CD4-positive, alpha-beta T cell treated with Interleukin-4 for 1 hour (primary cell): ENCODE measurements at regions not wholly inside any gene's neighbourhood (a gene's known extent, or its start where the extent isn't known, plus 50 kb on each side); places are given as distances from the start of the nearest gene placed in this dataset.
"Not testable (repeated sequence)": the region's sequence is repeated elsewhere in the genome, so short reads cannot be mapped to it uniquely, and the experiment has no call there.

Experiments used
- DNase-seq, 2 donors: peaks; one replicate each; pipeline ENCODE4 v3.0.0-alpha.2; 2020 to 2022

DNA sequence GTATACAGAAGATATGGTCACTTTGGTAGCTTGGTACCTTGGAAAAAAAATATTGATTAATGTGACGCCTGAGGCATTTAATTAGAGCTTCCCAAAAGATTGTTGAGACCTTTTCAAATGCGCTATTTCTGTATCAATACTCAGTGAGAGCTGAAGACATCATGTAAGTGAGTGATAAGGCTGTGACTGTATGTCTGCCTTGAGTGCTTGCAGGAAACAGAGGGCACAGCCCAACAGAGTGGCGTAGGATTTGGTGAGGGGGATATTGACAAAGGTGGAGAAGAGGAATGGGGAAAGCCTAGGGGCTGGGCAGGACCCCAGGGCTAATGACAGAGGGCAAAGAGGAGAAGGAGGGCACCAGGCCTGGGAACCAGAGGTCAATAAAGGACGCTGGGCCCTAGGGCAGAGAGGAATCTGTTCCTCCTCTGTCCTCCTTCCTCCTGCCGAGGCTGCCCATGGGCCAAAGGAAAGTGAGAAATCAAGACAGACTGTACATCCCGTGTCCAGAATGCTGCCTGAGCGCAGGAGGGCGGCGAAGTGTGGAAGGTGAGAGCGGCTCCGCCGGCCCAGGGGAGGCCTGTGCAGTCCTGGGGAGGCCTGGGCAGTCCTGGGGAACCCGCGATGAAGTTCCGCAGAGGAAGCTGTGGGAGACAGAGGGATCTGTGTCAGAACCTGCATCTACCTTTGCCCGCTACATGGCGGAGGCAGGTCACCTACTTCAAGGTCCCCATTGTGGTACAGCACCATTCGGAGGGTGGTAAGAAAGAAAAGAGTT, 228.6 kb upstream of the PIEZO2 start:
- no peak for DNase-seq

DNA sequence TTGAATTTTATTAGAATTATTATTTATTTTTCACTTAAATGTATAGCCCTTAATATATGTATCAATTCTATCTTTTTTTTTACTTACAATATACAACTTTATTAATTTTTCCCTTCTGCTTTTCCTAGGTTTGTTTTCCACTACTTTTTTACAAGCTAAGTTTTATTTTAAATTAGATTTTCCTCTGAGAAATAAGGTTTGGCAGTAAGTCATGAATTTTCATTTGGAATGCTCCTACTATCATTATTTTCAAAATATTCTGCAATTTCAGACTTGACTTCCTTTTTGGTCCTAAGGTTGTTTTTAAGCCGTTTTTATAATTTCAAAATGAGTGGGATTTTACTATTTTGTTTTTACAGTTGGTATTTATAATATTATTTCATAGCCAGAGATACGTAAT, 222.8 kb upstream of the PIEZO2 start:
- no peak for DNase-seq

DNA sequence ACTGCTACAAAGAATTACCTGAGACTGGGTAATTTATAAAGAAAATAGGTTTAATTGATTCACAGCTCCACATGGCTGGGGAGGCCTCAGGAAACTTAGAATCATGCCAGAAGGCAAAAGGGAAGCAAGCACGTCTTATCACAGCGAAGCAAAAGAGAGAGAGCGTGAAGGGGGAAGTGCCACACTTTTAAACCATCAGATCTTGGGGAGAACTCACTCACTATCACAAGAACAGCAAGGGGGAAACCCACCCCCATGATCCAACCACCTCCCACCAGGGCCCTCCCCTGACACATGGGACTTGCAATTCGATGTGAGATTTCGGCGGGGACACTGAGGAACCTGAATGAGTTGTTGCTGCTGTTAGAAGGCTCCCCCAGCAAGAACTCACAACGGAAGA, 220.2 kb upstream of the PIEZO2 start:
- DNase-seq = no peak

DNA sequence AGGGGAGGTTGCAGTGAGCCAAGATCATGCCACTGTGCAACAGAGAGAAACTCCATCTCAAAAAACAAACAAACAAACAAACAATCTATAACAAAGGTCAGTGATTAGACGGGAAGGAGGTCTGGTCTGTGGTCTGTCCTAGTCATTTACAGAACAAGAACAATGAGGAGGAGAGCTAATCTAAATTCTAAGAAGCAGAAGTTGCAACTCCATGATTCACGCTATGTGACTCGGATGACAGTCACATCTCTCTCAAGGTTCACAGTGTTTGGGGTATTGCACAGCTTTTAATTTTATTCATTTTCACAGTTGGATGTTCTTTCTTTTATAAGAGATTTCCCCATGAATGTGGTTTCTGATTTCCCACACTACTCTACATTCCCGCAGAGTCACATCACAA, 218.7 kb upstream of the PIEZO2 start:
- DNase-seq = no peak

DNA sequence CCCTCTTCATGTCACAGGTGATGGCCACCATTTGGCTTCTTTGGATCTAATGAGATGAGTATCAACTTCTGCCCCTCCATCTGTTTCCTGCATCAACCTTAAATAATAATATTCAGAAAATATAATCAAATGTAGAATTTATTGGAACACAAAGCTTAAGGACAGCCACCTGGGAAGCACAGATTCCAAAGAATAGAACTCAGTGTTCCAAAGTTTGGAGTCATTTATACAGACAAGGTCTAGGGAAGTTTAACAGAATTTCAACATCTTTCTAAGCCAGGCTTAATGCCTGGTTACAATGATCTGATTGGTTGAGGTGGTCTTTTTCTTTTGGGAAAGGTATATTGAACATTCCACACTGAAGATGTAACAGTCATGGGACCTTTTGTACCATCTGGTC, 218.0 kb upstream of the PIEZO2 start:
- no peak for DNase-seq

DNA sequence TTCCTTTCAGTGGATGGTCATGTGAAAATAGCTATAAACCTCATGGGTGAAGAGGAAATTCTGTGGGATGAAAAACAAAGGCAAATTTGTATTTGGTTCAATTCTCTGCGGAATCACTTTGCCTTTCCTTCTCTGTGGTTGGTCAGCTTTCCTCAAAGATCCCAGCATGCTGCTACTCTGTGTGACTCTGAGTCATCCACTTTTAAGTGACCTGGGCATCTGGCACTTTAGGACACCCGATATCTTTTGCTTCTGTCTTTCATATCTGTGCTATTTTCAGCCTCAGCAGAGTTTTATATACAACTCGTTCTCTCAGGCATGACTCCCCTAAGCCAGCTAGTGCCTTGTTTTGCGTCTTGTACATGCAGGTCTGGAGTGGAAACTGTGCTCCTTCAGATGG, 217.0 kb upstream of the PIEZO2 start:
- DNase-seq = no peak

DNA sequence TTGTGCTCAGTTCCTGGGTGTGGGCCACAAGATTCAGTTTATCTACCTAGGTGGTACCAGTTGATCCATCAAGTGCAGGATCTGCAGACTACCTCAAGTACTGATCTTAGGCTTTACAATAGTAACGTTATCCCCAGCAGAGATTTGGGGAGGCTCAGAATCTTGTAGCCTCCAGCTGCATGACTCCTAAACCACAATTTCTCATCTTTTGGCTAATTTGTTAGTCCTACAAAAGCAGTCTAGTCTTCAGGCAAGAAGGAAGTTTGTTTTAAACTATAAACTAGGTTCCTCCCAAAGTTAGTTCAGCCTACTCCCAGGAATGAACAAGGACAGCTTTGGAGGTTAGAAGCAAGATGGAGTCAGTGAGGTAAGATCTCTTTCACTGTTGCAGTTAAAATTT, 213.5 kb upstream of the PIEZO2 start:
- DNase-seq = no peak

DNA sequence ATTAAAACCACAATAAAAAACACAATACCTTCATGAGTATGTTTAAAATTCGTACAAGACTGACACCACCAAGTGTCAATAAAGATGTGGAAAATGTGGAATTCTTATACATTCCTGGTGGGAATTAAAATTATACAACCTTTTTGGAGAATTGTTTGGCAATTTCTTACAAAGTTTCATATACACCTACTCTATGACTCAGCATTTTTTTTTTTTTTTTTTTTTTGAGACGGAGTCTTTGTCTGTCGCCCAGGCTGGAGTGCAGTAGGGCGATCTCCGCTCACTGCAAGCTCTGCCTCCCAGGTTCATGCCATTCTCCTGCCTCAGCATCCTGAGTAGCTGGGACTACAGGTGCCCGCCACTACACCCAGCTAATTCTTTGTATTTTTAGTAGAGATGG, 212.5 kb upstream of the PIEZO2 start:
- not testable (repeated sequence) for DNase-seq

DNA sequence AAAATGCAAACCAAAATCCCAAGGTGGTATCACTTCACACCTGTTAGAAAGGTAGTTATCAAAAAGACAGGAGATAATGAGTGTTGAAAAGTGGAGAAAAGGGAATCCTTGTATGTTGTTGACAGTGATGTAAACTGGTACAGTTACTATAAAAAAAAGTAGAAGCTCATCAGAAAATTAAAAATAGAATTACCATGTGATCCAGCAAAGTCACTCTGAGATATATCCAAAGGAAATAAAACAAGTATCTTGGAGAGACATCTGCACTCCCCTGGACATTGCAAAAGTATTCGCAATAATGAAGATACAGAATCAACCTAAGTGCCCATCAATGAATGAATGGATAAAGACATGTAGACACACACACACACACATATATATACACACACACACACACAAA, 208.3 kb upstream of the PIEZO2 start:
- no peak for DNase-seq

DNA sequence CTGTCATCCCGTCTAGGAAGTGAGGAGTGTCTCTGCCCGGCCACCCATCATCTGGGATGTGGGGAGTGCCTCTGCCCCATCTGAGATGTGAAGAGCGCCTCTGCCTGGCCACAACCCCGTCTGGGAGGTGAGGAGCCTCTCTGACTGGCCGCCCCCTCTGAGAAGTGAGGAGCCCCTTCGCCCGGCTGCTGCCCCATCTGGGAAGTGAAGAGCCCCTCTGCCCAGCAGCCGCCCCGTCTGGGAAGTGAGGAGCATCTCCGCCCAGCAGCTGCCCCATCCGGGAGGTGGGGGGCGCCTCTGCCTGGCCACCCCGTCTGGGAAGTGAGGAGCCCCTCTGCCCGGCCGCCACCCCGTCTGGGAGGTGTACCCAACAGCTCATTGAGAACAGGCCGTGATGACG, 195.2 kb upstream of the PIEZO2 start:
- not testable (repeated sequence) for DNase-seq

DNA sequence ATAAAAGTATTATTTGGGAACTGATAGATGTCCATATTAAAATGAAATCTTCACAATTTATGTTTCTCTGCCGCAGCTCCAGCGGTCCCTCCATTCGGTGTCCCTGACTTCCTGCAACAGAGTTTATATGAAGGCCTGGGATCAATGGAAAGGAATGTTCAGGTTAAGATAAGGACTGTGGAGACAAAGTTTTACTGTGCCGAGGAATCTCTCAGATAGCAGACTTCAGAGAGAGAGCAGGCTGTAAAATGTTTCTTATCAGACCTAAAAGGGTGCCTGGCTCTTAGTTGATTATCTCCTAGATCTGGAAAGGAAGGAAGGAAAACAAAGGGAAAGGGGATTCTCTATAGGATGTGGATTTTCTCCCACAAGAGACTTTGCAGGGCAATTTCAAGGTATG, 193.7 kb upstream of the PIEZO2 start:
- no peak for DNase-seq

DNA sequence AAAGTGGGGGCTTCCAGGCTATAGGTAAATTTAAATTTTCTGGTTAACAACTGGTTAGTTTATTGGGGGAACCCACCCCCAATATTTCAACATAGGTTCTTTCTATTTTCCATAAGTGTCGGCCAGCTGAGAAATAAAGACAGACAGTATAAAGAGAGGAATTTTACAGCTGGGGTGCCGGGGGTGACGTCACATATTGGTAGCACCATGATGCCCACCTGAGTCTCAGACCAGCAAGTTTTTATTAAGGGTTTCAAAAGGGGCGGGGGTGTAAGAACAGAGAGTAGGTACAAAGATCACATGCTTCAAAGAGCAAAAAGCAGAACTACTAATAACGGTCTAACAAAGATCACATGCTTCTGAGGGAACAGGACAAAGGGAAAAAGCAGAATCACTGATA, 192.7 kb upstream of the PIEZO2 start:
- not testable (repeated sequence) for DNase-seq

DNA sequence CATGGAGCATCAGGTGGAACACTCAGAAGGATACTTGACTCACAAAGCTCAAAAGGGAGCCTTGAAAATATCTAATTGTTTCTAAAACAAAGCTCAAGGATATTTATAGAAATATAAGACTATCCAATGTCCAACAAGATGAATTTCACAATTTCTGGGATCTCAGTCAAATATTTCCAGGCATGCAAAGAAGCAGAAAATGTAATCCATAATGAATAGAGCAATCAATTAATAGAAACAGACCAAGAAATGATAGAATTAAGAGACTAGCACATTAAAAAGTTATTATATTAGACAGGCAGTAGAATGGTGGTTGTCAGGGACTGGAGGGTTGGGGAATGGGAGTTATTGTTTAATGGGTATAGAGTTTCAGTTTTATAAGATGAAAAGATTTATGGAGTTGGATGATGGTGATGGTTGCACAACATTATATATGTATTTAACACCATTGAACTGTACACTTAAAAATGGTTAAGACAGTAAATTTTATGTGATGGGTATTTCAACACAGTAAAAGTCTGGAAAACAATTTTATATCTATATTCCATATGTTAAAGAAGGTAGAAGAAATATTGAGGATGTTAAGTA, 189.9 kb upstream of the PIEZO2 start:
- DNase-seq = no peak

DNA sequence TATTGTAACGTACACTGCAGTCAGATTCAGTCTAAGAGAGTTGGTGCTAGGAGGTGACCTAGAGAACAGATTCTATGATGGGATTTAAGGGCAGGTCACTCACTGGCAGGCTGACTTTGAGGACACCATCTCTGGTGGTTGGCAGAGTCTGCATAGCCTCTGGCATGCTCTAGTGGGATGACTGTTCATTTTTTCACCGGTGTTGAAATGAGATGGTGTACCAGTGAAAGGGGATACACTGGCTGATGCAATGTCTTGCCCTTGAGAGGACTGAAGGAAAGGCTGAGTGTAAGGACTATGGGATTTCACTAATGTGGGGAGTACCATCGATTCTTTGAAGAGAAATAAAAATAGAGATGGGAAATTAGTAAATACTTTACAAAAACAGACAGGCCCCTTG, 186.9 kb upstream of the PIEZO2 start:
- DNase-seq = no peak

DNA sequence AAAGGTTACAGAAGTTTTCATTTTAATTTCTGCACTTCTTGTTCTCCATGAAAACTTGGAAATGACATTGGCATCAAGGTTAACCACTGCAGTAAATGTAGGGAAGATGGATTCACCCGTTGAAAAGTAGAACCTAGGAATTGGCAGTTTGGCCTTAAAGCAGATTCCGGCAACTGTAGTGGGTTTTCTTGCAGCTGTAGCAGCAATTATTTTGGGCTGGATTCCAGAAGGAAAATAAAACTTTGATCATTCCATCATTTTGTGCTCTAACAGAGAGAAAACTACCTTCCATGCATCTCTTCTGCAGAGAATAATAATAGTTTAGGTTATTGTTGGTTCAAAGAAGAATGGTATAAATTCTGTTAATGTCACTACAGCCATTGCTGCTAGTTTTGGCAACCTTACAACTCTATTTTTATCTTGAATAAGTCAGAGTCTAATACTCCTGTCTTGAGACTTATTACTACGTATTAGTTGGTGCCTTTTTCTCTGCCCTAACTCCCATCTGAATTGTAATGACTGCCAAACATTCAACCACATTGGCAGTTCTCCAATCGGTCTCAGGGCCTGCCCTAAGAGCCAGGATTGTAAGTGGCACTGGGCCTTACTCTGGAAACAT, 178.1 kb upstream of the PIEZO2 start:
- no peak for DNase-seq

DNA sequence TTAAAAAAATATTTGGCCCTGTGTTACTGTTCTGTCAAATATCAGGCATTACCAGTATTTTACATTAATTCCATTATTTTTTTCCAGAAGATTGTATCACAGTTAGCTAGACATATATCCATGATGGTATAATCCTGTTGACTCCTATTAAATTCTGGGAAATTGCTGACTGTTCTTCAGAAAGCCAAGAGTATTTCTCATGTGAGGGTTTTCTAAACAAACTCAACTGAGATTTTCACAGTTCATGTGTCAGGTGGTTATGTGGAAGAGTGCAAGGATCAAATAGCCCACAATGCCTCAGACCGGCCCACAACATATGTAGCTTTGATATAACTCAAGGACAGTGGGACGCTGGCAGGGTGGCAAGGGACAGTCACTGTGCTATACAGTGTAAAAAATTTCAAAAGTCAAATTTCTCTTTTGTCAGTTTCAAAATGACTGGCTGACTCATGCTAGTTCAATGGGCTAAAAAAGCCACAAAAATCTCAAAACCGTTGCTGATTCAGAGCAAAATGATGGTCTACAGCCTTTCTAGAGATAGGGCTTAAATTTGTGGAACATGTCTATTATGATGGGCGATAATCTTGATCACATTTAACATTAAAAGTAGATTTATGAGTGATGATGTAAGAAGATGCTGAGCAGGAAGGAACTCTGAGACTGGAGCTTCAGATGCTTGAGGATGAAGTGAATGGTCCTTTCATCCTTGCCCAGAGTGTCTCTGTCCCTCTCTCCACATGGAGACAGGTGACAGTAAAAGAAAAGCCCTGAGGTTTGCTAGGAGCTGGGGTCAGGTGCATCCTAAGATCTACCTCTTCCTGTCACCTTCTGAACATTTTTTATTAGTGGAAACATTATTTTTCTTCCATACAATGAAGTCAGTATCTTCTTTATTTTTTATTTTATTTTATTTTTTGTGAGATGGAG, 175.8 kb upstream of the PIEZO2 start:
- no peak for DNase-seq

DNA sequence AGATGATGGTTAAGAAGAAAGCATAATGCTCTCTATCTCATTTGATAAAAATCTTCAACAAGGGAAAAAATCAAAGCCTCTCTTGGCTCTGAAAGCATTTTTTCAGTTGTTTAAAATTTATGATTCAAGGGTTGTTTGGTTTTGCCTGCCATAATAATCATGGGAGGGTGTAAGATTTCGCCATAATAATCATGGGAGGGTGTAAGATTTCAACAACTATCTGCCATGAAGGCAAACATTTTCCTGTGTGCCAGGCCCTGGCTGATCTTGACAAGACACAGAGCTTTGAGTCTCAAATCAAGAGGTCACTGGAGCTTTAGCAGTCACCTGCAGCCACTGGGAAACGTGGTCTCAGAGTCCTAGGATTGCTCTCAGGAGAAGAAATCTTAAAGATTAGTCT, 175.1 kb upstream of the PIEZO2 start:
- DNase-seq = no peak

DNA sequence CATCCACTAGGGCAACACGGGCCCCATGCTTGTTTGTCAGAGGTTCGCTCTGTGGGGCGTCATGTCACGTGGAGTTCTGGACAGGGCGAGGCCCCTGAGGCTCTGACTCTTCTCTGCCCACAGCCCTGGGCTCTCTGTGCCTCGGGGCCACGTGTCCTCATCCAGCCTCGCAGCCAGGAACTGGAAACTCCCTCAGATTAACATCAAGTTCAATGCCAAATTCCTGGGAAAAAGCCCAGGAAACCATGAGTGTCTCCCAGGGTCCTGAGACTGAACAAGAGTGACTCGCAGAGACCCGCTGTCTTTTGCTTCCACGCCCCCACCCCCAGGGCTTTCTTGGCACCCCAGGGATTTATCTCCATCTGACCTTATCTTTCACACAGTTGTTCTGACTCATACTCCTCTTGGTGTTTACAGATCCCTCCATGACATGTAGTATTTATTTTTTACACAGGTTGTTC, 174.0 kb upstream of the PIEZO2 start:
- DNase-seq = no peak

DNA sequence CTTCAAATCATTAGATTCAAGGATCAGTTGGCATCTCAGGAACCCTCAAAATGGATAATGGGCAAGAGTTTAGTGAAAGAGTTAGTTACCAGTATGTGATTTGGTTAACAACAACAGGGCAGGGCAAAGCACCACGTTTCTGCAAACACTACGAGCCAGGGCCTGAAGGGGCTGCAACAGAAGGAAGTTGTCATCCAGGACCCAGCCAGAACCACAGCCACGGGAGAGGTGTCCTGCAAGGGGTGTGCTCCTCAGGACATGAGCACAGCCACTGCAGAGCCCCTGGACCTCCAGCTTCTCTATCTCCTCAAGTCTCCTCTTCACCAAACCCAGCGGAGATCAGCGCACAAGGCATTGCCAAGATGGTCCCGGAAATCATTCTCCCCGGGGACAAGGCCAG, 173.3 kb upstream of the PIEZO2 start:
- no peak for DNase-seq

DNA sequence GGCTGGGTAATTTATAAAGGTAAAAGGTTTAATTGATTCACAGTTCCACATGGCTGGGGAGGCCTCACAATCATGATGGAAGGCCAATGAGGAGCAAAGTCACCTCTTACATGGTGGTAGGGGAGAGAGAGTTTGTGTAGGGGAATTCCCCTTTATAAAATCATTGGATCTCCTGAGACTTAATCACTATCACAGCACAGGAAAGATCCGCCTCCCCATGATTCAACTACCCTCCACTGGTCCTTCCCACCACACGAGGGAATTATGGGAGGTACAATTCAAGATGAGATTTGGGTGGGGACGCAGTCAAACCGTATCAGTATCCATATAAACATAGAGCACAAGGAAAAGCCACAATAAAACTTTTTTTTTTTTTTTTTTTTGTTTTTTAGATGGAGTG, 172.6 kb upstream of the PIEZO2 start:
- DNase-seq = no peak

DNA sequence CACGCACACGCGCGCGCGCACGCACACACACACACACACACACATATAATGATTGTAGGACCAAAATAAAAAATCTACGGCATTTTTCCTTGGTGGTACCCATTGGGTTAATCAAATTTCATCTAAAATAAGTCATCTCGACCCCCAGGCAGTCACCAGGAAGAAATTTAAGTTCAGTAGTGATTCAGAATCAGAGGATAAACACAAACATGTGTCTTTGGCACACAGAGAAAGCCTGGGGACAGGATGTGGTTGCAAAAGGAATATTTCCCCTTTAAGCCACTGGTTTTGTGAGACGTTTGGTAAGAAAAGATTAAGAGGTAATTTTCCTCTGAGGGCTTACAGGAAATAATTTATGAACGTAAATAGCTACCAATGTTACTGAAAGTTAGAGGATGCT, 171.6 kb upstream of the PIEZO2 start:
- no peak for DNase-seq

DNA sequence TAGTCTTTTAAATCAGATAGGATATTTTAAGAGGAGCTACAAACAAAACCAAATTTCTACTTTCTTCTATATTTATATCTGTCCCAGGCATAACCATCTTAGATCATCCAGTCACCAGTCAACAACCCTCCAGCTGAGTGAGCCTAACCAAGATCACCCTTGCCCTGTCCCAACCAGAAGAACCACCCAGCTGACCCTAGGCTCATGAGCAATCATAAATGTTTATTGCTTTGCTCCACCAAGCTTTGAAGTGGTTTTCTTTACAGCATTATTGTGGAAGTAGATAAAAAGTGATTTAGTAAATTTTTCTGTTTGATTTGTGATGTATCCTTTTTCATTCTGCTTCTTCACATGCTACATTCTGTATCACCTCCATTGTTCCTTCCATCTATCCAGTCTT, 167.2 kb upstream of the PIEZO2 start:
- DNase-seq = no peak

DNA sequence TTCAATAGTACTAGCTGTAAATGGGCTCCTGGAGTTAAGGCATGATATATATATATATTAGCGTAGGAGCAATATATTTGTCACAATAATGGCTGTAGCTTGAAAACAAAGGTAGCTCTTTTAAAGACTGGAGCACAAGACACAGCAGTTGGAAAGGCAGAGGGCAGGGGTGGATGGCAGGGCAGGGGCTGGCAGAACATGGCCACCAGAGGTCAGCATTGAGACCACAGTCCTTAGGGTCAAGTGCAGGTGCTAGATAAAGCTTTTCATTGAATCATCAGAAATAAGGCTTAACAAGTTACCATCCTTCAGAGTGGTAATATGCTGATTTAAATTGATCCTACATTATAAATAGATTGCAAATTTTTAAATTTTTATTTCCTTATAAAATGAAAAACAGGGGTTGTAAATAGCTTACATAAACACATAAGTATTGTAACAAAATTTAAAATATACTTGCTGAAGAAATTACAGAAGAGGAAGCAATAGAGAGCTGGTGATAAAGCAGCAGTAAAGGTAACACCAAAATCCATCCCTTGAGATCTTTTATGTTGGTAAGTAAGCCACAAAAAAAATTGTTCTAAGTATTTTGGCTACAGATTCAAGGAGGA, 161.2 kb upstream of the PIEZO2 start:
- DNase-seq = peak; percentile 8 to 13
